ENCODE measurements at regions not wholly inside any gene's neighbourhood (a gene's known extent, or its start where the extent isn't known, plus 50 kb on each side); places are given as distances from the start of the nearest gene placed in this dataset.
A peak's percentile ranks its signal among the peaks of the same experiment; 100 is the strongest.

DNA sequence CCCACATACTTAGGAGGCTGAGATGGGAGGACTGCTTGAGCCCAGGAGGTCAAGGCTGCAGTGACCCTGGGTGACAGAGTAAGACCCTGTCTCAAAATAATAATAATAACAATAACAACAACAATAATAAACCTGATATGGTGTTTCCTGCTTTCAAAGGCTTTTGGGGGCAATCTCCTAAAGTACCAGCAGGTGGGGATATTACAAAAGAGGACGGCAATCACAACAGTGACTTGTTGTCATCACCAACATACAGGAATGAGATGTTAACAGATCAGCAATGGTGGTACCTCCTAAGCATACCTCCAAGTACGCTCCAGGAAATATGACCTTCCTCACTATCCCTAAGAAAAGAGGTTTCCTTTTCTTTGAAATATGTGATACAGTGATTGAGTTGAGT, 91.1 kb upstream of the RNF180 start:
- intact Hi-C loops (cut with DNase I): no loop called here
- Histone ChIP-seq H3K27me3 (no peaks in the 10 kb centered on the region), H3K36me3 (no peaks in the 10 kb centered on the region), H3K9me3 (no peaks in the 10 kb centered on the region), H3K4me1 (no peaks in the 10 kb centered on the region), H3K4me3 (no peak overlapping the region), H3K27ac (no peak overlapping the region)
- WGBS, 2 donors: 14% methylated on average over 2 of the region's 2 CpGs
- FAIRE-seq: no peak
- no peak for DNase-seq
- TF ChIP-seq, protein P1, sequence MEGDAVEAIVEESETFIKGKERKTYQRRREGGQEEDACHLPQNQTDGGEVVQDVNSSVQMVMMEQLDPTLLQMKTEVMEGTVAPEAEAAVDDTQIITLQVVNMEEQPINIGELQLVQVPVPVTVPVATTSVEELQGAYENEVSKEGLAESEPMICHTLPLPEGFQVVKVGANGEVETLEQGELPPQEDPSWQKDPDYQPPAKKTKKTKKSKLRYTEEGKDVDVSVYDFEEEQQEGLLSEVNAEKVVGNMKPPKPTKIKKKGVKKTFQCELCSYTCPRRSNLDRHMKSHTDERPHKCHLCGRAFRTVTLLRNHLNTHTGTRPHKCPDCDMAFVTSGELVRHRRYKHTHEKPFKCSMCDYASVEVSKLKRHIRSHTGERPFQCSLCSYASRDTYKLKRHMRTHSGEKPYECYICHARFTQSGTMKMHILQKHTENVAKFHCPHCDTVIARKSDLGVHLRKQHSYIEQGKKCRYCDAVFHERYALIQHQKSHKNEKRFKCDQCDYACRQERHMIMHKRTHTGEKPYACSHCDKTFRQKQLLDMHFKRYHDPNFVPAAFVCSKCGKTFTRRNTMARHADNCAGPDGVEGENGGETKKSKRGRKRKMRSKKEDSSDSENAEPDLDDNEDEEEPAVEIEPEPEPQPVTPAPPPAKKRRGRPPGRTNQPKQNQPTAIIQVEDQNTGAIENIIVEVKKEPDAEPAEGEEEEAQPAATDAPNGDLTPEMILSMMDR (IDR thresholded peaks at IDR 0.05): peak; percentile 10 to 34 (median 20)
- peak in 1 of 4 donors; percentile 31 for ATAC-seq

DNA sequence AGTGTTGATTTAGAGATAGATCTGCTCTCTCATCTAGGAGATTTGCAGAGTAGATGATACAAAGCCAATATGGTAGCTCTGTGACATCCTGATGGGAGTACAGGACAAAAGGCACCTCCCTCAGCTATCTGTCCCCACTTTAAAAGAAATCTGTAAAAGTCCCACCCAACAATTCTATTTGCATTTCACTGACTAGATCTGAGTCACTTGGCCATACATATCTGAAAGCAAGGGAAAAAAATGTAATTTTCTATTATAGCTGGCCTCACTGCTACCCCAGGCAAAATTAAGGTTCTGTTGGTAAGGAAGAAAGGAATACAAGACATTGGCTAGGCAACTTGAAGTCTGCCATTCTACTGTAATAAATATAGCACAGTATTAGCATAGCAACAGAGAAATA, 96.2 kb upstream of the RNF180 start:
- Histone ChIP-seq H3K36me3 (no peaks in the 10 kb centered on the region), H3K27me3 (no peaks in the 10 kb centered on the region), H3K4me3 (no peak overlapping the region), H3K9me3 (no peaks in the 10 kb centered on the region), H3K4me1 (no peaks in the 10 kb centered on the region), H3K27ac (no peak overlapping the region)
- DNase-seq (no peak), ATAC-seq (no peak), FAIRE-seq (no peak)
- TF ChIP-seq, protein P1 (IDR thresholded peaks at IDR 0.05): no peak
- intact Hi-C loops (cut with DNase I): no loop called here

DNA sequence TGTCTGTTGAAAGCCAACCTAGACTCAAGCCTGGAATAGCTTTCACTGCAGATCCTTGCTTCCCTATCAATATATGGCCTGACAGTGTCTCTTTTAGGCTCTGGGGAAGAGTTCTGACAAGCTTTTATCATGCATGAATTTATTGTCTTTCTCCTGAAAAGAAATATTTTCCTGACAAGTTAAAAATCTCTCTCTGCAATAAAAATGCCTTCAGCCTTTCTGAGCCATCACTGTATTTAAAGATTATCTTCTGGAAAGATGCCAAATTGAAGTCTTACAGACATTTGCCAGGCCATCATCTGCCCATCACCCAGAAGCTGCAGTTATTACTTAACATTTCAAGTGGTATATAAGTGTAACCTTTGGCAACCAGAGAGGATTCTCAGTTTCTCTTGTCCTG, 88.1 kb upstream of the HTR1A start:
- TF ChIP-seq, protein P1 (IDR thresholded peaks at IDR 0.05): no peak
- H3K36me3 ChIP-seq: no peaks in the 10 kb centered on the region
- intact Hi-C loops (cut with DNase I): no loop called here
- no peaks in the 10 kb centered on the region for H3K9me3 ChIP-seq
- H3K4me3 ChIP-seq: no peak overlapping the region
- H3K4me1 ChIP-seq: no peaks in the 10 kb centered on the region
- no peaks in the 10 kb centered on the region for H3K27me3 ChIP-seq
- FAIRE-seq (no peak), DNase-seq (no peak), ATAC-seq (no peak)
- H3K27ac ChIP-seq: no peak overlapping the region

DNA sequence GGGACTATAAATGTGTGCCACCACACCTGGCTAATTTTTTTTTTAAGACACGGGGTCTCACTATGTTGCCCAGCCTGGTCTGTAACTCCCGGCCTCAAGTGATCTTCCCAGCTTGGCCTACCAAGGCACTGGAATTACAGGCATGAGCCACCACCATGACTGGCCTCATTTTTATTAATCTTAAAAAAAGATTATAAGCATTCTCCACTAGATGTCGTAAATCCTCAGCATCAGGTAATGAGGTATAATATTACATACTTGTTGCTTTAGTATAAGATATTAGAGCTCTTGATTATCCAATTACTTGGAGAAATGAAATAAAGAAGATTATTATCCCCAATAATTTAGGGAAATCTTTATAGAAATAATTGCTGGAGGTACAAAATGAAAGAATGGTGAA, 78.2 kb upstream of the HTR1A start:
- H3K4me1 ChIP-seq: no peaks in the 10 kb centered on the region
- H3K27me3 ChIP-seq: no peaks in the 10 kb centered on the region
- no peaks in the 10 kb centered on the region for H3K36me3 ChIP-seq
- H3K27ac ChIP-seq: no peak overlapping the region
- intact Hi-C loops (cut with DNase I): no loop called here
- H3K9me3 ChIP-seq: no peaks in the 10 kb centered on the region
- 56 to 72% methylated on average over 3 of the region's 3 CpGs for WGBS, 2 donors
- no peak for DNase-seq
- TF ChIP-seq, protein P1 (IDR thresholded peaks at IDR 0.05): no peak
- FAIRE-seq: no peak
- no peak for ATAC-seq
- H3K4me3 ChIP-seq: no peak overlapping the region

DNA sequence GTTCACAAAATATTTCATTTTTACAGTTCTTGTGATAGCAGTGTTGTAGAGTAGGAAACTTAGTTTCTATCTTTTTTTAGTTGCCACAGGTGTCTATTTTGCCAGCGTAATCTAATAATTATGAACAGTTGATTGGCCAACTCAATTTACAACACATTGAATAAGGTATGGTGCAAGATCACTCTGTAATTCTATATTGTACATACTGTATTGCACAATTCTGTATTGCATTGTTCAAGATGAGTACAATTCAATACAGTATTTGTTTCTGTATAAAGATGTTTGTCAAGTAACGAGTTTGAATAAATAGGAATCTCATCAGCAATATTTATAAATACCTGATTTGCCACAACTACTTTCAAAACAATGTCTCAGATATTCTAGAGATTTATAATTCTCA, 64.2 kb upstream of the HTR1A start:
- no peak for ATAC-seq
- no peak for FAIRE-seq
- H3K9me3 ChIP-seq: no peaks in the 10 kb centered on the region

More for the DNA sequence above, 64.2 kb upstream of the HTR1A start:
- 49 to 57% methylated on average over 2 of the region's 2 CpGs for WGBS, 2 donors
- Histone ChIP-seq H3K4me1 (no peaks in the 10 kb centered on the region), H3K4me3 (no peak overlapping the region), H3K27me3 (no peaks in the 10 kb centered on the region), H3K36me3 (no peaks in the 10 kb centered on the region), H3K27ac (no peak overlapping the region)
- intact Hi-C loops (cut with DNase I): no loop called here
- no peak for DNase-seq
- TF ChIP-seq, protein P1 (IDR thresholded peaks at IDR 0.05): no peak

Data from pancreas (tissue), 10 donors.